ENCODE measurements at regions not wholly inside any gene's neighbourhood (a gene's known extent, or its start where the extent isn't known, plus 50 kb on each side); places are given as distances from the start of the nearest gene placed in this dataset.

DNA sequence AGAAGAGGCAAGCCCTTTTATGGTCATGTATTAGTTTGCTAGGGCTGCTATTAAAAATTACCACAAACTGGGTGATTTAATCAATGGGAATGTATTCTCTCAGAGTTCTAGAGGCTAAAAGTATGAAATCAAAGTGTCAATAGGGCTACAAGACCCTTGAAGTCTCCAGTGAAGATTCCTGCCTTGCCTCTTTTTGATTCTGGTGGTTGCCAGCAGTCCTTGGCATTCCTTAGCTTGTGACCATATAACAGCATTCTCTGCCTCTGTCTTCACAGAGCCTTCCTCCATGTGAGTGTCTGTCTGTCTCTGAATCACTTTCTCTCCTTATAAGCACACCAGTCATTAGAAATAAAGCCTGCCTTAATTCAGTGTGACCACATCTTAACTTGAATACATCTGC, 282.7 kb downstream of the KCNN2 start:
- H3K4me2 ChIP-seq (ENCODE audit: low read depth, low read length, poor library complexity, severe bottlenecking): no peak overlapping the region
- no peaks in the 10 kb centered on the region for H3K27me3 ChIP-seq (ENCODE audit: low read length)
- H3F3A ChIP-seq (ENCODE audit: insufficient read depth): no peaks in the 10 kb centered on the region
- H3K9me3 ChIP-seq (ENCODE audit: insufficient read depth, low read length): no peaks in the 10 kb centered on the region
- H2AFZ ChIP-seq (ENCODE audit: low read depth, low read length, severe bottlenecking): no peak overlapping the region
- H3K36me3 ChIP-seq (ENCODE audit: low read length): no peaks in the 10 kb centered on the region
- H3K9me2 ChIP-seq (replicated peaks; ENCODE audit: insufficient read depth, low read length): no peaks in the 10 kb centered on the region
- no peak overlapping the region for H3K9ac ChIP-seq (ENCODE audit: low read length)
- no peaks in the 10 kb centered on the region for H4K20me1 ChIP-seq (ENCODE audit: low read depth, low read length)
- no peaks in the 10 kb centered on the region for H3K79me2 ChIP-seq (ENCODE audit: insufficient read depth, low read length)
- TF ChIP-seq, protein P1, sequence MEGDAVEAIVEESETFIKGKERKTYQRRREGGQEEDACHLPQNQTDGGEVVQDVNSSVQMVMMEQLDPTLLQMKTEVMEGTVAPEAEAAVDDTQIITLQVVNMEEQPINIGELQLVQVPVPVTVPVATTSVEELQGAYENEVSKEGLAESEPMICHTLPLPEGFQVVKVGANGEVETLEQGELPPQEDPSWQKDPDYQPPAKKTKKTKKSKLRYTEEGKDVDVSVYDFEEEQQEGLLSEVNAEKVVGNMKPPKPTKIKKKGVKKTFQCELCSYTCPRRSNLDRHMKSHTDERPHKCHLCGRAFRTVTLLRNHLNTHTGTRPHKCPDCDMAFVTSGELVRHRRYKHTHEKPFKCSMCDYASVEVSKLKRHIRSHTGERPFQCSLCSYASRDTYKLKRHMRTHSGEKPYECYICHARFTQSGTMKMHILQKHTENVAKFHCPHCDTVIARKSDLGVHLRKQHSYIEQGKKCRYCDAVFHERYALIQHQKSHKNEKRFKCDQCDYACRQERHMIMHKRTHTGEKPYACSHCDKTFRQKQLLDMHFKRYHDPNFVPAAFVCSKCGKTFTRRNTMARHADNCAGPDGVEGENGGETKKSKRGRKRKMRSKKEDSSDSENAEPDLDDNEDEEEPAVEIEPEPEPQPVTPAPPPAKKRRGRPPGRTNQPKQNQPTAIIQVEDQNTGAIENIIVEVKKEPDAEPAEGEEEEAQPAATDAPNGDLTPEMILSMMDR (IDR thresholded peaks at IDR 0.05; ENCODE audit: insufficient read depth, low read length, poor library complexity, severe bottlenecking): no peak
- no peak for TF ChIP-seq EZH2phosphoT487 (conservative IDR thresholded peaks at IDR 0.05; ENCODE audit: low read length)
- no peak overlapping the region for H3K4me3 ChIP-seq (ENCODE audit: insufficient read depth, low read length, poor library complexity, severe bottlenecking)
- no peak overlapping the region for H3K27ac ChIP-seq (ENCODE audit: low read depth, low read length)

DNA sequence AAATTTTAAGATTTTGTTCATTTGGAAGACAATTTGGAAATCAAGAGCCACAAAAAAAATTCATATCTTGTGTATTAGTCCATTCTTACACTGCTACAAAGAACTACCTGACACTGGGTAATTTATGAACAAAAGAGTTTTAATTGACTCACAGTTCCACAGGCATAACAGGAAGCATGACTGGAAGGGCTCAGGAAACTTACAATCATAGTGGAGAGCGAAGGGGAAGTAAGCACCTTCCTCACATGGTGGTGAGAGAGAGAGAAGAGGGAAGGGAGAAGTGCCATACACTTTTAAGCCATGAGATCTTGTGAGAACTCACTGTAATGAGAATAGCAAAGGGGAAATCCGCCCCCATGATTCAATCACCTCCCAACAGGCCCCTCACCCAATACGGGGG, 274.4 kb downstream of the KCNN2 start:
- no peak overlapping the region for H3K27ac ChIP-seq (ENCODE audit: low read depth, low read length)
- H4K20me1 ChIP-seq (ENCODE audit: low read depth, low read length): no peaks in the 10 kb centered on the region
- no peak overlapping the region for H2AFZ ChIP-seq (ENCODE audit: low read depth, low read length, severe bottlenecking)
- H3K4me3 ChIP-seq (ENCODE audit: insufficient read depth, low read length, poor library complexity, severe bottlenecking): no peak overlapping the region
- H3K79me2 ChIP-seq (ENCODE audit: insufficient read depth, low read length): no peaks in the 10 kb centered on the region
- H3K9me3 ChIP-seq (ENCODE audit: insufficient read depth, low read length): no peaks in the 10 kb centered on the region
- TF ChIP-seq EZH2phosphoT487 (conservative IDR thresholded peaks at IDR 0.05; ENCODE audit: low read length): no peak
- TF ChIP-seq, protein P1 (IDR thresholded peaks at IDR 0.05; ENCODE audit: insufficient read depth, low read length, poor library complexity, severe bottlenecking): no peak
- no peaks in the 10 kb centered on the region for H3K9me2 ChIP-seq (replicated peaks; ENCODE audit: insufficient read depth, low read length)
- H3K27me3 ChIP-seq (ENCODE audit: low read length): no peaks in the 10 kb centered on the region
- no peaks in the 10 kb centered on the region for H3F3A ChIP-seq (ENCODE audit: insufficient read depth)
- no peak overlapping the region for H3K9ac ChIP-seq (ENCODE audit: low read length)
- H3K36me3 ChIP-seq (ENCODE audit: low read length): no peaks in the 10 kb centered on the region
- H3K4me2 ChIP-seq (ENCODE audit: low read depth, low read length, poor library complexity, severe bottlenecking): no peak overlapping the region

DNA sequence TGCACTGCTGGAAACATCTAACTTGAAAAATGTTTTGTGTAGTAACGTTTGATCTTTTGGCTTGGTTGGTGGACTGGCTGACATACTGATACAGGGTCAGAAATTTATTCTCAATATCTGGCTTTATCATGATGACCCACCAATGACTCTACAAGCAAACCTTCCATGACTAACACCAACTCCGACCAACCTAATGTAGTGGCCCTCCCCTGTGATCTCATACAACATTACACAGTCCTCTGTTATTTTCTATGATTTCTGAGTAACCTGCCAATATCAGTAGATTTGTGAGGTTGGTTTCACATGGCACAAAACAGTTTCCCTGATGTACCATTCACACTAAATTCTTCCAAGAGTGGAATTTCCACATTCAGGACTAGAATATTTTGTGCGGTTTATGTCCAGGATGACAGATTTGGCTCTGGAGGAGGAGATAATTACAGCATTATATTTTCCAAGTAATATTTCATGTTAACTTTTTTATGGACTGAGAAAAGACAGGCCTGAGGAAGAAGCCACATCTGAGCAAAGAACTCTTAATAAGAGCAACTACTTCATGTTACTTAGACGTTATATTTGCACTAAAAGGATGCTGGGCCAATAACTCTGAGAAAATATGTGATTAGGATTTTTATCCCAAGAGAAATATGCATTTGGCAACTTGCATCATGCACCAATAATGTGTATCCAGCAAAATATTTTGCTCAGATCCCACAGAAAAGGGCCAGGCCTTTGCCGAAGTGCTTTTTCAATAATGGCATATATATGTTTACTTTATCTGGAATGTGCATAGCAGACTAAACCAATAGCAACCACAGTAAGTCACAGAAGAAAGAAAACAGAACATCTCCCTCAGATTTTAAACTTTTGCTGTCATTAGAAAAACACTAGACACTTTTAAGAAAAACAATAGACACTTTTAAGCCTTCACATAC, 273.4 kb downstream of the KCNN2 start:
- Histone ChIP-seq H3F3A (ENCODE audit: insufficient read depth) (no peaks in the 10 kb centered on the region), H3K36me3 (ENCODE audit: low read length) (no peaks in the 10 kb centered on the region), H3K27ac (ENCODE audit: low read depth, low read length) (no peak overlapping the region), H3K27me3 (ENCODE audit: low read length) (no peaks in the 10 kb centered on the region), H2AFZ (ENCODE audit: low read depth, low read length, severe bottlenecking) (no peak overlapping the region), H3K9me2 (replicated peaks; ENCODE audit: insufficient read depth, low read length) (no peaks in the 10 kb centered on the region), H3K79me2 (ENCODE audit: insufficient read depth, low read length) (no peaks in the 10 kb centered on the region), H3K4me3 (ENCODE audit: insufficient read depth, low read length, poor library complexity, severe bottlenecking) (no peak overlapping the region), H3K9me3 (ENCODE audit: insufficient read depth, low read length) (no peaks in the 10 kb centered on the region), H3K9ac (ENCODE audit: low read length) (no peak overlapping the region), H3K4me2 (ENCODE audit: low read depth, low read length, poor library complexity, severe bottlenecking) (no peak overlapping the region), H4K20me1 (ENCODE audit: low read depth, low read length) (no peaks in the 10 kb centered on the region)
- TF ChIP-seq, protein P1 (IDR thresholded peaks at IDR 0.05; ENCODE audit: insufficient read depth, low read length, poor library complexity, severe bottlenecking): no peak
- no peak for TF ChIP-seq EZH2phosphoT487 (conservative IDR thresholded peaks at IDR 0.05; ENCODE audit: low read length)

Measured in SU-DHL-6 (cell line).